Thyroid gland (tissue), 4 donors: ENCODE measurements at regions not wholly inside any gene's neighbourhood (a gene's known extent, or its start where the extent isn't known, plus 50 kb on each side); places are given as distances from the start of the nearest gene placed in this dataset.

Experiments
- CTCF ChIP-seq, 6 experiments: fragments of 200-600 bp in 3 of 6; fragments of 450-650 bp in 3 of 6; sonication (generic) in 3 of 6; IDR thresholded peaks; one replicate each; pipeline ENCODE4 v1.5.1; 2016 to 2019; ENCODE audit warnings: antibody characterized with exemption in 6 of 6, mild to moderate bottlenecking in 2 of 6, inconsistent platforms in 1 of 6, moderate library complexity in 1 of 6
- POLR2A ChIP-seq, 2 donors: fragments of 450-650 bp; IDR thresholded peaks; one replicate each; pipeline ENCODE4 v1.6.1; 2017; ENCODE audit warnings: antibody characterized with exemption in 2 of 2, mild to moderate bottlenecking in 2 of 2, moderate library complexity in 1 of 2

GRCh38 chr12:105888696-105889095, 250.1 kb downstream of the NUAK1 start:
- no peak for TF ChIP-seq POLR2A (IDR thresholded peaks at IDR 0.05)
- TF ChIP-seq CTCF (IDR thresholded peaks at IDR 0.05) = no peak
